HG02623 (cell line): ENCODE measurements at regions not wholly inside any gene's neighbourhood (a gene's known extent, or its start where the extent isn't known, plus 50 kb on each side); places are given as distances from the start of the nearest gene placed in this dataset.

Source experiments
- ATAC-seq: cut with Tn5 transposase; IDR thresholded peaks from one replicate; pipeline ENCODE4 v1.9.1; 2021; ENCODE audit warnings: moderate library complexity; ENCODE audit not compliant: unreplicated experiment

GRCh38 chr5:56358703-56359681 lies 125.9 kb upstream of the ANKRD55 start:
- ATAC-seq: no peak

- no peak for ATAC-seq
Observed at GRCh38 chr5:56358046-56358445, 124.9 kb upstream of the ANKRD55 start.

GRCh38 chr5:56357426-56357825 lies 124.3 kb upstream of the ANKRD55 start:
- ATAC-seq: no peak

- no peak for ATAC-seq
Observed at GRCh38 chr5:56356836-56357160, 123.7 kb upstream of the ANKRD55 start.

- no peak for ATAC-seq
Observed at GRCh38 chr5:56356121-56356835, 123.1 kb upstream of the ANKRD55 start.

GRCh38 chr5:56354836-56355235 lies 121.7 kb upstream of the ANKRD55 start:
- no peak for ATAC-seq

- ATAC-seq: no peak
Observed at GRCh38 chr5:56352808-56353590, 119.9 kb upstream of the ANKRD55 start.

- no peak for ATAC-seq
Observed at GRCh38 chr5:56350597-56351170, 117.6 kb upstream of the ANKRD55 start.

- ATAC-seq: no peak
Observed at GRCh38 chr5:56350011-56350596, 117.0 kb upstream of the ANKRD55 start.

GRCh38 chr5:56349461-56349860 lies 116.3 kb upstream of the ANKRD55 start:
- no peak for ATAC-seq

- no peak for ATAC-seq
Observed at GRCh38 chr5:56346741-56347535, 113.8 kb upstream of the ANKRD55 start.

- no peak for ATAC-seq
Observed at GRCh38 chr5:56346044-56346710, 113.0 kb upstream of the ANKRD55 start.

- no peak for ATAC-seq
Observed at GRCh38 chr5:56345352-56345751, 112.2 kb upstream of the ANKRD55 start.

GRCh38 chr5:56344594-56344993 lies 111.5 kb upstream of the ANKRD55 start:
- ATAC-seq: no peak

- no peak for ATAC-seq
Observed at GRCh38 chr5:56343988-56344387, 110.9 kb upstream of the ANKRD55 start.

GRCh38 chr5:56342616-56343015 lies 109.5 kb upstream of the ANKRD55 start:
- ATAC-seq: no peak

- ATAC-seq: no peak
Observed at GRCh38 chr5:56340196-56340980, 107.3 kb upstream of the ANKRD55 start.

- ATAC-seq: no peak
Observed at GRCh38 chr5:56339732-56340131, 106.6 kb upstream of the ANKRD55 start.
